ENCODE measurements at regions not wholly inside any gene's neighbourhood (a gene's known extent, or its start where the extent isn't known, plus 50 kb on each side); places are given as distances from the start of the nearest gene placed in this dataset.
A peak's percentile ranks its signal among the peaks of the same experiment; 100 is the strongest.

DNA sequence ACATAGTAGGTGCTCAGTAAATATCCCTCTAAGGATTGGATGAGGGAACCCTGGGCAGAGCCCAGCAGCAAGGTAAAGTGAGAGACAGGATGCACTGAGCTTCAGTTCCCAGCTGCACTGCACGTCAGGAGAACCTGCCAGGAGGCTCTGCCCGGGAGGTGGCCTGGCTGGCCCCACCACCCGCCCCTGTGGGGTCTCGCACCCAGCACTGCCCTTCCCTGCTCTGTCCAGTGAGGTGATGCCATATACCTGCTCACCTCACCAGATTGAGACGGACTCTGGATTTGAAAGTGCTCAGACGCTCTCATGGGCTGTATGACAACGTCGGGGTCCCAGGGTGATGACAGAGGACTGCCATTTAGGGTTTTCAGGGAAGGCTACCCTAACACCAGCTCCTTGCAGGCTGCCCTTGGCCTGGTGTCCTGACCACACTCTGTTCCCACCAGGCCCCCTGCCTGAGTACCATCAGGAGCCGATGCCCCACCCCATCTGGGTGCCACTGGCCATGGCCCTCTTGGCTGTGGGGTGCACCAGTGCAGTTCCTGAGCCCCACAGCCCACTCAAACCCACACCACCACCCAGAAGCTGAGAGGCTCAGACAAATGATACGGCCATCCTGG lies 61.7 kb upstream of the FGF3 start:
- no peak for FAIRE-seq
- TF ChIP-seq POLR2A (IDR thresholded peaks at IDR 0.05; ENCODE audit: low read depth, low read length): no peak
- DNase-seq (ENCODE audit: insufficient read length, low spot score): no peak

DNA sequence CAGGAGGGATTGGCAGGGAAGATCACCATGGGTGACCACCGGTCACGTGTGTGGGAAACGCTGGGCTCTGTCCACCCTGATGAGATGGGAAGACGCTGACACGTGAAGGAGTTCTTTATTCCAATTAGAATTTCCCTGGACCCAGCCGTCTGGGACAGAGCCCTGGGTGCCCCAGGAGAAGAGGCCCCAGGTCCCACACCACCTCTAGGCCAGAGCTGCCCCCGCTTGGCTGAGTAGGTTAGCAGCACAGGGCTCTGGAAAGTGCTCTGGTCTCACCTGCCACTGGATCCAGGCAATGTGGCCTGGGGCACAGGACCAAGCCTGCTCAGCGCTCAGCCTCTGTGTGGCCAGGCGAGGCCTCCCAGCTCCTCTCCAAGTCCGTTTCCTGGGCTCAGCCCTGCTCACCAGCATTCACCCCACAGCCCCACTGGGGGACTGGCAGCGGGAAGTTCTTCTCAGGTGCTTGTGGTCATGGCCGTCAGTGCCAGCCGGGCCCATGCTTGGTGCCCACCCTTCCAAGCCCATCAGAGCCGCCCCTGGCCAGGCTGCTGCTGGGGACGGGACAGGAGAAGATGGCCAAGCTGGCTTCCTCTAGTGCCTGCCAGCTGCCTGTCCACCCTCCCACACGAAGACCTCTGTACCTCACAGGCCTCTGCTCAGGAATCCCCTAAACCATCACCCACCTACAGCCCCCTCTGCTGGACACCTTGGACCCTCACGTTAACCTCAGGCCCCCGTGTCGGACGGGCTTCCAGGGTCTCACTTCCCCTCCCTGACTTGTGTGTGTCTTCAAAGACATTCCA lies 62.5 kb upstream of the FGF3 start:
- DNase-seq (ENCODE audit: insufficient read length, low spot score) (no peak), FAIRE-seq (no peak)
- no peak for TF ChIP-seq POLR2A (IDR thresholded peaks at IDR 0.05; ENCODE audit: low read depth, low read length)

DNA sequence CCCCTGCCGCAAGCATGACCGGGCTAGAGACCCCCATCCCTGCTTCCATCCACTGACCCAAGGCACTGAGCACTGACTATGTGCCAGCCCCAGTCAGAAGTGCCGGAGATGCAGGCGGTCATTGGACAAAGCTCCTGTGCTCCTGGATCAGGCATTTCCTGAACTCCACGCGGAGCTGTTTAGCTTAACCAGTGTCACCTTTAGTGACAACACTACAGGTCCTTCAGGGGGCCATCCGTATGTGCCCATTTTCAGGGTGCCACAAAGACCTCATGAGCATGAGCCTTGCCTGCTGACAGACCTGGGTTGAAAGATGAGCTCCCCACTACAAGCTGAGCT lies 63.0 kb upstream of the FGF3 start:
- DNase-seq (ENCODE audit: insufficient read length, low spot score) (no peak), FAIRE-seq (no peak)

DNA sequence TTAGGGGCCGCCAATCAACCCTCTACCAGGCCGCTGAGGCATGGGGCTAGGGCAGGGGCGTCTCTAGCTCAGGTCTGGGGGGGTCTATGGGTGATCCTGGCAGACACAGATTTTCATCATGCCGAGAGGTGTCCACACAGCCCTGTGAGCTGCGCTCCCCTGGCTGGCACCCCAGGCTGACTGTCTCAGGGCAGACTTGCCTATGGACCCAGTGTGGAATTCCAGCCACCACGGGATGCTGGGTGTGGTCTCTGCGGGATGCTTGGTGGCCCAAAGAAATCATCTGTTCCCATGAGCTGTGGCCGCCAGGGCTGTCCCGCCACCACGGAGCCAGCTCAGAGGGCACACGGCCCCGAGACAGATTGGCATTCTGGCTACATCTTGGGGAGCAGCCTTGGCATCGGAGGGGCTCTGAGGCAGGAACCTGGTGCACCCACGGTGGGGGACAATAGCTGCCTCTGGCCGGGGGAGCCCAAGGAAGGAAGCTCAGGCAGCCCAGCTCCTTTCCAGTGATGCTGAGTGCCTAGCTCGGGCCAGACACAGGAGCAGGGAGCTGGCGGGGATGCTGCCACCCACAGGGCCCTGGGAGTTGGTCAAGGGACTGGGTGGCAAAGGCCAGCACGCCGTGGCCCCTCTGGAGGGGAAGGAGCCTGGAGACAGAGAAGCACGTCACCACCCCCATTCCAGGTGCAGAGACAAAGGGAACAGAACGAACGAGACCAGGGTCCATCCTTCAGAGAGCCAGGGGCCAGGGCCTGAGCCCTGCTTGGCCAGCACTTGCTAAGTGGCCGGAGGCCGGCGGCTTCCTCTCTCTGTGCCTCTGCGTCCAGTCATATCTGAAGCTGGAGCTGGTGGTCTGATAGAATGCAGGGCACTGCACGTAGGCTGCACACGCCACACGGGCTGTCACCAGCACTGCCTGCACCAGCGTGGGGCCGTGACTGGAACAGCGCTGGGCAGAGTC lies 64.4 kb upstream of the FGF3 start:
- FAIRE-seq (no peak), DNase-seq (ENCODE audit: insufficient read length, low spot score) (no peak)
- no peak for TF ChIP-seq POLR2A (IDR thresholded peaks at IDR 0.05; ENCODE audit: low read depth, low read length)

More for the DNA sequence above, 63.0 kb upstream of the FGF3 start:
- no peak for TF ChIP-seq POLR2A (IDR thresholded peaks at IDR 0.05; ENCODE audit: low read depth, low read length)

DNA sequence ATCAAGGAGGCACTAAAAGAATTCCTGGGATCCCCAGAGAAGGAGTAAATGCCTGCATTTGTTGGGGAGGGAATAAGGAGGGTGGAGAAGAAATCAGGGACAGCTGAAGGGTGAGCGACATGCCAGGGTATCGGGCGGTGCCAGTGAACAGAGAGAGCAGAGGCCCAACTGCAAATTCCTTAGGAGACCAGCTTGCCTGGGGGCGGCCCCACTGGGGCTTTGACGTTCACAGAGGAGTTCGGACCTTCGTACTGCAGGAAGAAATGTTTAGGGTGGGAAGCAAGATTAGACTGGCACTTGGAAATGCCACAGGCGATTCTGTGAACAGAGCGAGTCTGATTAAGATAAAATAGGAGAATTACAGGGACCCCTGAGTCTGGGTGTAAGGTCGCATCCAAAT lies 65.1 kb upstream of the FGF3 start:
- TF ChIP-seq POLR2A (IDR thresholded peaks at IDR 0.05; ENCODE audit: low read depth, low read length): no peak
- FAIRE-seq (no peak), DNase-seq (ENCODE audit: insufficient read length, low spot score) (no peak)

DNA sequence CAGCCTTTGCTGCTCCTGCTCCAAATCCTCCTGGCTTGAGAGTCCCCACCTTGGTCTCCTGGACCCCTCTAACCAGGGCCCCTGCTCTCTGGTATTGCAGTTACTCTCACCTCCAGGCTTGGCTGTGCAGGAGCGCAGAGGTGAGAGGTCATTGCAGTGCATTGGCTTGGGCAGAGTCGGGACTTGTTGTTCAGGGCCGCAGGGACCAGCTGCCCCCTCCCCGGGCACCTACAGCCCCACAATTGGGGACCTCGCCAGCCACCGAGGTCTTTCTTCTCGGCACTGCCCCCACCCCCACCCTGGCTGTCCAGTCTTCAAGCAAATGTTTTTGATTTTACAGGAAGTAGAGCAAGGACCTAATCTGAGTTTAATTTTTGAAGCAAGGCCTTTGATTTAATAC lies 65.5 kb upstream of the FGF3 start:
- DNase-seq (ENCODE audit: insufficient read length, low spot score) (no peak), FAIRE-seq (no peak)
- TF ChIP-seq POLR2A (IDR thresholded peaks at IDR 0.05; ENCODE audit: low read depth, low read length): no peak

DNA sequence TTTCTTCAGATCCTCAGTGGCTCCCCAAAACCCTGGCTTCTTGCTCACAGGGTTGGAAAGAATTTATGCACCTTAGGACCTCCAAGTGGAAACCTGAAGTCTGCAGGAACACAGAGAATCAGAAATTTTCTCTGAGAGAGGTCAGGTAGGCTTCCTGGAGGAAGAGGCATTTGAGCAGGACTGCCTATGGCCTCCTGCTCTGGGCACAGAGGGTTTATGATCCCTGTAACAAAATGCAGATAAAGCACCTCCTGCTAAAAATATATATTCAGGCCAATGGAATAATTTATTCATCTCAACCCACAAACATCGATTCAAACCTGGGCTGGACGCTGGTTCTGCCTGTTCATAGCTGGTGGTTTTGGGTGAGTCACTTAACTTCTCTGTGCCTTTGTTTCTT lies 68.1 kb upstream of the FGF3 start:
- DNase-seq (ENCODE audit: insufficient read length, low spot score): no peak
- FAIRE-seq: no peak
- TF ChIP-seq POLR2A (IDR thresholded peaks at IDR 0.05; ENCODE audit: low read depth, low read length): no peak

DNA sequence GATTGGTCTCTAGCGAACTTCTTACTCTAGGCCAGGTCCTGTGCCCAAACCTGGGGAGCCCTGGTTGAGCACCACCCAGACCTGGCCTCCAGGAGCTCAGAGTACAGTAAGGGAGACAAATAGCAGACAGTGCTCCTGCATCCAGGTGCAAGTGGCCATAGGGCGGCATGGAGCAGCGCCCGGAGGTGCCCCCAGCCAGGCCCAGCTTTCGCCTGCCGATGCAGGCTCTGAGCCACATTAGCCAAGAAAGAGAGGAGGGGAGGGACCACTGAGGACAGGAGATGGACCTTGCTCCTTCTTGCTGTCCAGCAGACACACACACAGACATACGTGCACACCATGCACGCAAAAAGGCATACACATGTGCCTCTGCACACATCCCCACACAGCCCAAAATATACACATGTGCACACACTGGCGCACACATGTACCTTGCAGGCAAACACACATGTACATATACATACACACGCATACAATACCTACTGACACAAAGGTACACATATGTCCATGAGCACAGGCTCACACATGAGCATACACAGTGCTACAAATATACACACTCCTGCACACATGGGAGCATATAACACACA lies 68.7 kb upstream of the FGF3 start:
- no peak for FAIRE-seq
- DNase-seq (ENCODE audit: insufficient read length, low spot score): no peak
- TF ChIP-seq POLR2A (IDR thresholded peaks at IDR 0.05; ENCODE audit: low read depth, low read length): no peak

DNA sequence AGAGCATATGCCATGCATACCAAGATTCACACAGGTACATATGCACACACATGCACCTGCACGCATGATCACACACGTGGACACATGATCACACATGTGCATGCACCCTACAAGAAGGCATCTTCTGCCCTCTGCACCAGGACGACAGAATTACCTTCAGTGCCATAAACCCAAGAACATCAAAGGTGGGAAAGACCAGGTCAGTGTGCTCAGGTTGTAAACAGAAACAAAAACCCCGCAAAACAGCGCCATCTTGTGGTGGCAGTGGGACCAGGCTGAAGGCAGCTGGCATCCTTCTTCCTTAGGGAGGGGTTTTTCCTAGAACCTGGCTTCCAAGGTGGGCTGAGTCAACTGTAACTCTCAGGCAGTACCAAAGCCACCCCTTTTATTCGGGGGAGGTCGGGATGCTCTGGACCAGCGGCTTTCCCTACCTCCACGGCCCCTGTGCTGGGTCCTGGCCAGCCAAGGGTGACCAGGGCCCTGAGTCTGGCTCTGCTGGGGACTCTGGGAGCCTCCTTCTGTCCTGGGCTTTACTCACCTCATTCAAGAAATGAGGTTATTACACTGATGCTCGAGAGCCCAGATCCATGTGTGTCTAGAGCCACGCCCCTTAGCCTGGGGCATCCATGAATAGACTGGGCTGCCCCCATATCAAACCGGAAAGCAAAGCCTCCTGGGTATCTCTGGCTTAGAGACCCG lies 69.4 kb upstream of the FGF3 start:
- FAIRE-seq: no peak
- DNase-seq (ENCODE audit: insufficient read length, low spot score): peak; percentile 76
- TF ChIP-seq POLR2A (IDR thresholded peaks at IDR 0.05; ENCODE audit: low read depth, low read length): no peak

DNA sequence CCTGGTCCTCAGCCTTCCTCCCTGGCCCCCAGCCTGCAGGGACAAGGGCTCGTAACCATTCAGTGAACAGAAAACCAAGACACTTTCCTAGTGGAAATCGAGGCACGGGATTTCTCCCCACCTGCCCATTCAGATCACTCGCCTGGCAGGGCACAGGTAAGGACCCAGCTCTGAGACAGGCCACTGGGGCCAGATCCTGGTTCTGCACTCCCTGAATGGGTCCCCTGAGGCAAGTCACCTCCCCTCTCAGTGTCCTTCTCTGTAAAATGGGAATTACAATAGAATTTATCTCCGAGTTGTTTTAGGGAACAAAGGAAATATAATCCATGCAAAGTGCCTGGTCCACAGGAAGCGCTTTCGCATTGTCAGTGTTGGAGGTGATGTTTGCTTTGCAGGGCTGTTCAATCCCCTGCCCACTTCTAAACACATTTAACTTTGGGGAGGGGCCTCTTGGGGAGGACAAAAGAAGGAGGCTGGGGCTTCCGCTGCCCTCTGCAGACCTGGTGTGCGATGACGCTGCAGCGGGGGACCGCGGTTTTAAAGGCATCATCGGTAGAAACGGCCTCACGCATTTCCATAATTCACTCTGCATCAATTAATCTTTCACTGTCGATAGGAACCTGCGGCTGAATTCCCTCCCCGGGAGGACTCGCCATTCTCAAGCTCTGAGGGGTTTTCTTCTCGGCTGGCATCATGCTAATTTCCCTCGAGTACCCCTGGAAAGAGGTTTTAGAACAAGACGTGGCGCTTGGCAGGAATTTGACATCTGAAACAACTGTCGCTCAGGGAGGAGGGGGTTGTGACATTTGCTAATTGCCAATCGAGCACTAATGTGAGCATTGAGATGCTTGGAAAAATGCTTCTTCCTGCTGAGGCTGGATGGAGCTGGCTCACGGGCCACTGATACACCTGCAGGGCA lies 70.4 kb upstream of the FGF3 start:
- no peak for TF ChIP-seq POLR2A (IDR thresholded peaks at IDR 0.05; ENCODE audit: low read depth, low read length)
- DNase-seq (ENCODE audit: insufficient read length, low spot score): no peak
- no peak for FAIRE-seq

DNA sequence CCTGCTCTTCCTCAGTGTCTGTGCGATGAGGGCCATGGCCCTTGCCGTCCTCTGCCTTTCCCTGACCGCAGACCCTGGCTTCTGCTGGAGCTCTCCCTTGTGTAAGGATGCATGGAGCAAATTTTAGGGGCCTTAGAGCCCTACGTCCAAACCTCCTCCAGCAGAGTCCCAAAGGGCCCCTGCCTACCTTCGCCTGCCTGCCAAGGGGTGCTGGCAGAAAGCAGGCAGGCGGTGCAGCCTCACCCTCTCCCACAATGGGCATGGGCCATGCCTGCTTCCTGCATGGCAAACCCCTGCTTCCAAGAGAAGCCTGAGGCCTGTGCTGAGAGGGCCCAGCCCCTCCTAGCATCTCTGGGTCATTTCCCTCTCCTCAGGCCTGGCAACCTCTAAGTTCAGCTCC lies 71.3 kb upstream of the FGF3 start:
- DNase-seq (ENCODE audit: insufficient read length, low spot score): no peak
- no peak for FAIRE-seq
- TF ChIP-seq POLR2A (IDR thresholded peaks at IDR 0.05; ENCODE audit: low read depth, low read length): no peak

DNA sequence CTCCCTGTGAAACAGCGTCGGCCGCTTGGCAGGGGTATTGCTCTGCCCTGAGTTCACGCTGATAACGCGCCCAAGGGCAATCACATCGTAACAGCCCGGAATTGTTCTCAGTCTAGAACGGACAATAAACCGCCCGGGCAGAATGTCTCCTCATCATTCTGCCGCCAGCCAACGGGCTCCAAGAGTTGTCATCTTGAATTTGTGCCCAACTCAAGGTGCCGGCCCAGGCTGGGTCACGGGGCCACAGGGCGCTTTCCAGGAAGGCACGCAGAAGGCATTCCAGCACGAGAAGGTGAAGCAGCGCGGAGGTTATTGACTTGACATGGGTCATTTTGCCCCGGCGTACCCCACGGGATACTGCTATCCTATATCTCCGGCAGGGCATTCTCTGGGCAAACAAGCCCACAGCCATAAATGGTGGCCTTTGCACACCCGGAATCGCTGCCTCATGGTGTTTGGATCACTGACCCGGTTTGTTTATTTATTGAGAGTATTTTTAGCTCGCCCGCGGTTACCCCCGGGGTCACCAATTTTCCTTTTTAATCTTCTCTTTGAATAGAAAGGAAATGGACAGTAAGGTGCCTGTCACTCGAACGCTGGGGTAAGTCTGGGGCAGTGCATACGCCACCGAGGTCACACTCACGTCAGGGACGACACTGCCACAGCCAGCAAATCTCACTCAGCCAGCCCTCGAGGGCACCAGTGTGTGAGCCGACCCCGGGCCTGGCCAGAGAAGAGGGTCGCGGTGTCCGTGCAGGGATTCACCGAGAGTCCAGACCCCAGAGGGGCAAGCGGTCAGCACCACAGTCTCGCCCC lies 72.4 kb upstream of the FGF3 start:
- FAIRE-seq (no peak), DNase-seq (ENCODE audit: insufficient read length, low spot score) (no peak)
- TF ChIP-seq POLR2A (IDR thresholded peaks at IDR 0.05; ENCODE audit: low read depth, low read length): no peak
